ENCODE measurements at regions not wholly inside any gene's neighbourhood (a gene's known extent, or its start where the extent isn't known, plus 50 kb on each side); places are given as distances from the start of the nearest gene placed in this dataset.

GRCh38 chr6:120407696-120408095 is 926.6 kb downstream of the TBC1D32 start:
- no peak overlapping the region for H2AK5ac ChIP-seq (ENCODE audit: low read length)
- H3K79me2 ChIP-seq (ENCODE audit: control insufficient read depth, insufficient read depth, low read length): no peaks in the 10 kb centered on the region
- H2BK15ac ChIP-seq (replicated peaks; ENCODE audit: low read depth): no peak overlapping the region

GRCh38 chr6:120405947-120406346 is 928.3 kb downstream of the TBC1D32 start:
- H3K36me3 ChIP-seq (ENCODE audit: control insufficient read depth, insufficient read depth, low read length): no peaks in the 10 kb centered on the region
- H4K8ac ChIP-seq (ENCODE audit: low read depth, low read length): no peak overlapping the region
- H3K79me2 ChIP-seq (ENCODE audit: control insufficient read depth, insufficient read depth, low read length): no peaks in the 10 kb centered on the region
- no peak overlapping the region for H4K5ac ChIP-seq (ENCODE audit: low read length)
- H2AK5ac ChIP-seq (ENCODE audit: low read length): no peak overlapping the region
- H3K27ac ChIP-seq (ENCODE audit: low read depth, low read length): no peak overlapping the region
- no peak overlapping the region for H3K56ac ChIP-seq (ENCODE audit: low read length)
- no peak overlapping the region for H3K23ac ChIP-seq (ENCODE audit: low read length)
- no peak overlapping the region for H3K4me3 ChIP-seq (ENCODE audit: low read length)
- no peak overlapping the region for H3K9ac ChIP-seq (ENCODE audit: low read length)
- no CpG with 5 or more reads among the region's 3 CpGs for WGBS (ENCODE audit: extremely low coverage, insufficient coverage, low lambda C conversion rate)
- no peak overlapping the region for H3K18ac ChIP-seq (ENCODE audit: low read length)
- H3K4me2 ChIP-seq (ENCODE audit: low read length): no peak overlapping the region
- H3K4me1 ChIP-seq (ENCODE audit: control insufficient read depth, low read depth, low read length): no peaks in the 10 kb centered on the region
- H2BK120ac ChIP-seq (ENCODE audit: low read depth, low read length): no peak overlapping the region
- H3K79me1 ChIP-seq (ENCODE audit: low read length): no peaks in the 10 kb centered on the region
- H2BK15ac ChIP-seq (replicated peaks; ENCODE audit: low read depth): no peak overlapping the region
- no peaks in the 10 kb centered on the region for H3K27me3 ChIP-seq (ENCODE audit: insufficient read depth, low read length, poor library complexity)
- H2BK5ac ChIP-seq (ENCODE audit: low read length): no peak overlapping the region
- no peak overlapping the region for H3K4ac ChIP-seq (ENCODE audit: low read depth, low read length)
- peak; percentile 75 for DNase-seq

More at GRCh38 chr6:120407696-120408095, 926.6 kb downstream of the TBC1D32 start:
- H4K5ac ChIP-seq (ENCODE audit: low read length): no peak overlapping the region
- H3K36me3 ChIP-seq (ENCODE audit: control insufficient read depth, insufficient read depth, low read length): no peaks in the 10 kb centered on the region
- H2BK5ac ChIP-seq (ENCODE audit: low read length): no peak overlapping the region
- H3K27ac ChIP-seq (ENCODE audit: low read depth, low read length): no peak overlapping the region
- no peak overlapping the region for H4K8ac ChIP-seq (ENCODE audit: low read depth, low read length)
- H3K4me2 ChIP-seq (ENCODE audit: low read length): no peak overlapping the region
- no peaks in the 10 kb centered on the region for H3K4me1 ChIP-seq (ENCODE audit: control insufficient read depth, low read depth, low read length)
- H3K4me3 ChIP-seq (ENCODE audit: low read length): no peak overlapping the region
- no peaks in the 10 kb centered on the region for H3K79me1 ChIP-seq (ENCODE audit: low read length)
- no peaks in the 10 kb centered on the region for H3K27me3 ChIP-seq (ENCODE audit: insufficient read depth, low read length, poor library complexity)
- DNase-seq: no peak
- no peak overlapping the region for H3K56ac ChIP-seq (ENCODE audit: low read length)
- no peak overlapping the region for H3K9ac ChIP-seq (ENCODE audit: low read length)
- no peak overlapping the region for H3K4ac ChIP-seq (ENCODE audit: low read depth, low read length)
- H2BK120ac ChIP-seq (ENCODE audit: low read depth, low read length): no peak overlapping the region
- no peak overlapping the region for H3K18ac ChIP-seq (ENCODE audit: low read length)
- H3K23ac ChIP-seq (ENCODE audit: low read length): no peak overlapping the region

- no peak overlapping the region for H3K4ac ChIP-seq (ENCODE audit: low read depth, low read length)
- H2BK5ac ChIP-seq (ENCODE audit: low read length): no peak overlapping the region
- H3K4me2 ChIP-seq (ENCODE audit: low read length): no peak overlapping the region
- DNase-seq: no peak
- no peaks in the 10 kb centered on the region for H3K36me3 ChIP-seq (ENCODE audit: control insufficient read depth, insufficient read depth, low read length)
- H2BK120ac ChIP-seq (ENCODE audit: low read depth, low read length): no peak overlapping the region
- no peak overlapping the region for H3K56ac ChIP-seq (ENCODE audit: low read length)
- H4K5ac ChIP-seq (ENCODE audit: low read length): no peak overlapping the region
- H3K4me1 ChIP-seq (ENCODE audit: control insufficient read depth, low read depth, low read length): no peaks in the 10 kb centered on the region
- H3K79me1 ChIP-seq (ENCODE audit: low read length): no peaks in the 10 kb centered on the region
- no peak overlapping the region for H3K27ac ChIP-seq (ENCODE audit: low read depth, low read length)
- H3K18ac ChIP-seq (ENCODE audit: low read length): no peak overlapping the region
- no peaks in the 10 kb centered on the region for H3K27me3 ChIP-seq (ENCODE audit: insufficient read depth, low read length, poor library complexity)
- H3K23ac ChIP-seq (ENCODE audit: low read length): no peak overlapping the region
- no peak overlapping the region for H3K9ac ChIP-seq (ENCODE audit: low read length)
- H2AK5ac ChIP-seq (ENCODE audit: low read length): no peak overlapping the region
- H3K79me2 ChIP-seq (ENCODE audit: control insufficient read depth, insufficient read depth, low read length): no peaks in the 10 kb centered on the region
- WGBS (ENCODE audit: extremely low coverage, insufficient coverage, low lambda C conversion rate): no CpG with 5 or more reads among the region's 1 CpG
- no peak overlapping the region for H4K8ac ChIP-seq (ENCODE audit: low read depth, low read length)
- H3K4me3 ChIP-seq (ENCODE audit: low read length): no peak overlapping the region
- H2BK15ac ChIP-seq (replicated peaks; ENCODE audit: low read depth): no peak overlapping the region
Measured at GRCh38 chr6:120395784-120396183, 938.5 kb downstream of the TBC1D32 start.

- no peak for DNase-seq
- H4K8ac ChIP-seq (ENCODE audit: low read depth, low read length): no peak overlapping the region
- H3K4me1 ChIP-seq (ENCODE audit: control insufficient read depth, low read depth, low read length): no peaks in the 10 kb centered on the region
- no peaks in the 10 kb centered on the region for H3K36me3 ChIP-seq (ENCODE audit: control insufficient read depth, insufficient read depth, low read length)
- H3K4me3 ChIP-seq (ENCODE audit: low read length): no peak overlapping the region
- no CpG with 5 or more reads among the region's 1 CpG for WGBS (ENCODE audit: extremely low coverage, insufficient coverage, low lambda C conversion rate)
- H3K9ac ChIP-seq (ENCODE audit: low read length): no peak overlapping the region
- H2BK5ac ChIP-seq (ENCODE audit: low read length): no peak overlapping the region
- no peak overlapping the region for H3K4me2 ChIP-seq (ENCODE audit: low read length)
- no peak overlapping the region for H4K5ac ChIP-seq (ENCODE audit: low read length)
- H2AK5ac ChIP-seq (ENCODE audit: low read length): no peak overlapping the region
- H2BK120ac ChIP-seq (ENCODE audit: low read depth, low read length): no peak overlapping the region
- H3K23ac ChIP-seq (ENCODE audit: low read length): no peak overlapping the region
- no peaks in the 10 kb centered on the region for H3K79me2 ChIP-seq (ENCODE audit: control insufficient read depth, insufficient read depth, low read length)
- H3K4ac ChIP-seq (ENCODE audit: low read depth, low read length): no peak overlapping the region
- no peak overlapping the region for H3K18ac ChIP-seq (ENCODE audit: low read length)
- H3K27me3 ChIP-seq (ENCODE audit: insufficient read depth, low read length, poor library complexity): no peaks in the 10 kb centered on the region
- no peak overlapping the region for H3K56ac ChIP-seq (ENCODE audit: low read length)
- H3K27ac ChIP-seq (ENCODE audit: low read depth, low read length): no peak overlapping the region
- H2BK15ac ChIP-seq (replicated peaks; ENCODE audit: low read depth): no peak overlapping the region
- no peaks in the 10 kb centered on the region for H3K79me1 ChIP-seq (ENCODE audit: low read length)
Measured at GRCh38 chr6:120395330-120395729, 939.0 kb downstream of the TBC1D32 start.

GRCh38 chr6:120392941-120393340 is 941.3 kb downstream of the TBC1D32 start:
- Histone ChIP-seq H3K4ac (ENCODE audit: low read depth, low read length) (no peak overlapping the region), H3K27me3 (ENCODE audit: insufficient read depth, low read length, poor library complexity) (no peaks in the 10 kb centered on the region), H2BK120ac (ENCODE audit: low read depth, low read length) (no peak overlapping the region), H3K4me2 (ENCODE audit: low read length) (no peak overlapping the region), H3K56ac (ENCODE audit: low read length) (no peak overlapping the region), H2AK5ac (ENCODE audit: low read length) (no peak overlapping the region), H3K18ac (ENCODE audit: low read length) (no peak overlapping the region), H3K9ac (ENCODE audit: low read length) (no peak overlapping the region), H3K79me2 (ENCODE audit: control insufficient read depth, insufficient read depth, low read length) (no peaks in the 10 kb centered on the region), H3K36me3 (ENCODE audit: control insufficient read depth, insufficient read depth, low read length) (no peaks in the 10 kb centered on the region), H3K4me3 (ENCODE audit: low read length) (no peak overlapping the region), H3K4me1 (ENCODE audit: control insufficient read depth, low read depth, low read length) (no peaks in the 10 kb centered on the region), H3K23ac (ENCODE audit: low read length) (no peak overlapping the region), H4K8ac (ENCODE audit: low read depth, low read length) (no peak overlapping the region), H3K79me1 (ENCODE audit: low read length) (no peaks in the 10 kb centered on the region), H3K27ac (ENCODE audit: low read depth, low read length) (no peak overlapping the region), H2BK15ac (replicated peaks; ENCODE audit: low read depth) (no peak overlapping the region), H2BK5ac (ENCODE audit: low read length) (no peak overlapping the region), H4K5ac (ENCODE audit: low read length) (no peak overlapping the region)
- no CpG with 5 or more reads among the region's 2 CpGs for WGBS (ENCODE audit: extremely low coverage, insufficient coverage, low lambda C conversion rate)
- no peak for DNase-seq

- no peaks in the 10 kb centered on the region for H3K79me1 ChIP-seq (ENCODE audit: low read length)
- H2BK5ac ChIP-seq (ENCODE audit: low read length): no peak overlapping the region
- no peaks in the 10 kb centered on the region for H3K27me3 ChIP-seq (ENCODE audit: insufficient read depth, low read length, poor library complexity)
- no peak overlapping the region for H2BK15ac ChIP-seq (replicated peaks; ENCODE audit: low read depth)
- no peak overlapping the region for H4K8ac ChIP-seq (ENCODE audit: low read depth, low read length)
- no peak for DNase-seq
- H3K79me2 ChIP-seq (ENCODE audit: control insufficient read depth, insufficient read depth, low read length): no peaks in the 10 kb centered on the region
- no peaks in the 10 kb centered on the region for H3K36me3 ChIP-seq (ENCODE audit: control insufficient read depth, insufficient read depth, low read length)
- no peak overlapping the region for H4K5ac ChIP-seq (ENCODE audit: low read length)
- H3K9ac ChIP-seq (ENCODE audit: low read length): no peak overlapping the region
- H3K4ac ChIP-seq (ENCODE audit: low read depth, low read length): no peak overlapping the region
- H3K4me2 ChIP-seq (ENCODE audit: low read length): no peak overlapping the region
- no peak overlapping the region for H2BK120ac ChIP-seq (ENCODE audit: low read depth, low read length)
- H3K23ac ChIP-seq (ENCODE audit: low read length): no peak overlapping the region
- H3K56ac ChIP-seq (ENCODE audit: low read length): no peak overlapping the region
- no peak overlapping the region for H2AK5ac ChIP-seq (ENCODE audit: low read length)
- H3K18ac ChIP-seq (ENCODE audit: low read length): no peak overlapping the region
- H3K4me3 ChIP-seq (ENCODE audit: low read length): no peak overlapping the region
- H3K4me1 ChIP-seq (ENCODE audit: control insufficient read depth, low read depth, low read length): no peaks in the 10 kb centered on the region
- H3K27ac ChIP-seq (ENCODE audit: low read depth, low read length): no peak overlapping the region
Measured at GRCh38 chr6:120384671-120385070, 949.6 kb downstream of the TBC1D32 start.

Measured in mesendoderm (in vitro differentiated cells).